UCSD-AML1 (cell line): ENCODE measurements at regions not wholly inside any gene's neighbourhood (a gene's known extent, or its start where the extent isn't known, plus 50 kb on each side); places are given as distances from the start of the nearest gene placed in this dataset.
A peak's percentile ranks its signal among the peaks of the same experiment; 100 is the strongest.

ENCODE experiments used
- DNase-seq: peaks from one replicate; lab custom pipeline; 2025; ENCODE audit not compliant: unreplicated experiment; lab: John Stamatoyannopoulos, UW

GRCh38 chr4:136001791-136002190, 1530.5 kb downstream of the PCDH18 start:
- no peak for DNase-seq

GRCh38 chr4:136000246-136000645, 1532.0 kb downstream of the PCDH18 start:
- DNase-seq = no peak

- no peak for DNase-seq
Measured at GRCh38 chr4:135994360-135994759, 1537.9 kb downstream of the PCDH18 start.

GRCh38 chr4:135976860-135977259, 1555.4 kb downstream of the PCDH18 start:
- DNase-seq = no peak

GRCh38 chr4:135966936-135967335, 1565.4 kb downstream of the PCDH18 start:
- DNase-seq = no peak

GRCh38 chr4:135963009-135963408, 1569.3 kb downstream of the PCDH18 start:
- DNase-seq = no peak

- DNase-seq = no peak
Measured at GRCh38 chr4:135949931-135950330, 1582.4 kb downstream of the PCDH18 start.

- no peak for DNase-seq
Measured at GRCh38 chr4:135948797-135949196, 1583.5 kb downstream of the PCDH18 start.

- no peak for DNase-seq
Measured at GRCh38 chr4:135941671-135942070, 1590.6 kb downstream of the PCDH18 start.

- DNase-seq = no peak
Measured at GRCh38 chr4:135934026-135934425, 1598.3 kb downstream of the PCDH18 start.

- no peak for DNase-seq
Measured at GRCh38 chr4:135927651-135928050, 1604.6 kb downstream of the PCDH18 start.

GRCh38 chr4:135921081-135921480, 1611.2 kb downstream of the PCDH18 start:
- no peak for DNase-seq

- DNase-seq = no peak
Measured at GRCh38 chr4:135917011-135917410, 1615.3 kb downstream of the PCDH18 start.

- no peak for DNase-seq
Measured at GRCh38 chr4:135900956-135901355, 1631.3 kb downstream of the PCDH18 start.

GRCh38 chr4:135864304-135864703, 1662.7 kb upstream of the PABPC4L start:
- DNase-seq = peak; percentile 12

GRCh38 chr4:135840781-135841180, 1639.2 kb upstream of the PABPC4L start:
- no peak for DNase-seq

GRCh38 chr4:135839712-135840111, 1638.1 kb upstream of the PABPC4L start:
- no peak for DNase-seq

GRCh38 chr4:135838889-135839288, 1637.3 kb upstream of the PABPC4L start:
- DNase-seq = no peak

- no peak for DNase-seq
Measured at GRCh38 chr4:135834471-135834870, 1632.9 kb upstream of the PABPC4L start.

GRCh38 chr4:135833529-135833928, 1631.9 kb upstream of the PABPC4L start:
- no peak for DNase-seq

- no peak for DNase-seq
Measured at GRCh38 chr4:135824759-135825296, 1623.2 kb upstream of the PABPC4L start.

- no peak for DNase-seq
Measured at GRCh38 chr4:135804785-135805184, 1603.2 kb upstream of the PABPC4L start.

- DNase-seq = no peak
Measured at GRCh38 chr4:135777361-135777760, 1575.8 kb upstream of the PABPC4L start.

GRCh38 chr4:135775909-135776308, 1574.3 kb upstream of the PABPC4L start:
- no peak for DNase-seq
